GM13977 (cell line): ENCODE measurements at regions not wholly inside any gene's neighbourhood (a gene's known extent, or its start where the extent isn't known, plus 50 kb on each side); places are given as distances from the start of the nearest gene placed in this dataset.

Source experiments
- DNase-seq: peaks from one replicate; pipeline ENCODE4 v3.0.0; 2012; ENCODE audit warnings: low spot score
- in situ Hi-C: fragments of 300-500 bp; cut with MboI; formaldehyde crosslinking; loops from one replicate; pipeline ENCODE4 v1.12.0; 2022; ENCODE audit warnings: low sequenced_read_pairs, low pct_unique_long_range_greater_than_20kb, mixed read lengths, inconsistent platforms; ENCODE audit not compliant: unreplicated experiment
- TF ChIP-seq, protein P1 (sequence below): IDR thresholded peaks from 2 replicates; pipeline ENCODE4 v1.5.1; 2012; ENCODE audit warnings: mild to moderate bottlenecking, control low read depth; ENCODE audit not compliant: insufficient read depth; ENCODE audit errors: extremely low read depth, missing control alignments

GRCh38 chr15:36498916-36499315 lies 80.5 kb upstream of the CDIN1 start:
- TF ChIP-seq, protein P1, sequence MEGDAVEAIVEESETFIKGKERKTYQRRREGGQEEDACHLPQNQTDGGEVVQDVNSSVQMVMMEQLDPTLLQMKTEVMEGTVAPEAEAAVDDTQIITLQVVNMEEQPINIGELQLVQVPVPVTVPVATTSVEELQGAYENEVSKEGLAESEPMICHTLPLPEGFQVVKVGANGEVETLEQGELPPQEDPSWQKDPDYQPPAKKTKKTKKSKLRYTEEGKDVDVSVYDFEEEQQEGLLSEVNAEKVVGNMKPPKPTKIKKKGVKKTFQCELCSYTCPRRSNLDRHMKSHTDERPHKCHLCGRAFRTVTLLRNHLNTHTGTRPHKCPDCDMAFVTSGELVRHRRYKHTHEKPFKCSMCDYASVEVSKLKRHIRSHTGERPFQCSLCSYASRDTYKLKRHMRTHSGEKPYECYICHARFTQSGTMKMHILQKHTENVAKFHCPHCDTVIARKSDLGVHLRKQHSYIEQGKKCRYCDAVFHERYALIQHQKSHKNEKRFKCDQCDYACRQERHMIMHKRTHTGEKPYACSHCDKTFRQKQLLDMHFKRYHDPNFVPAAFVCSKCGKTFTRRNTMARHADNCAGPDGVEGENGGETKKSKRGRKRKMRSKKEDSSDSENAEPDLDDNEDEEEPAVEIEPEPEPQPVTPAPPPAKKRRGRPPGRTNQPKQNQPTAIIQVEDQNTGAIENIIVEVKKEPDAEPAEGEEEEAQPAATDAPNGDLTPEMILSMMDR, result no peak
- no peak for DNase-seq
- in situ Hi-C loops, result no loop called here

- DNase-seq, result no peak
Observed at GRCh38 chr15:36499412-36500389, 79.7 kb upstream of the CDIN1 start.

GRCh38 chr15:36501063-36501678 lies 78.3 kb upstream of the CDIN1 start:
- TF ChIP-seq, protein P1, result peak; percentile 73
- DNase-seq, result peak; percentile 42
- in situ Hi-C loops, result loop anchor here (10.0 to 25.0 kb wide), 2 partner anchors 604 to 1386 kb away; partner anchors contain the start of gene MEIS2

More at GRCh38 chr15:36499412-36500389, 79.7 kb upstream of the CDIN1 start:
- TF ChIP-seq, protein P1, result no peak
- in situ Hi-C loops, result loop anchor here (10.0 to 25.0 kb wide), 2 partner anchors 605 to 1388 kb away; partner anchors contain the start of gene MEIS2

GRCh38 chr15:36502509-36502908 lies 76.9 kb upstream of the CDIN1 start:
- DNase-seq, result no peak
- in situ Hi-C loops, result loop anchor here (10.0 to 25.0 kb wide), 2 partner anchors 602 to 1385 kb away; partner anchors contain the start of gene MEIS2
- TF ChIP-seq, protein P1, result no peak

DNA sequence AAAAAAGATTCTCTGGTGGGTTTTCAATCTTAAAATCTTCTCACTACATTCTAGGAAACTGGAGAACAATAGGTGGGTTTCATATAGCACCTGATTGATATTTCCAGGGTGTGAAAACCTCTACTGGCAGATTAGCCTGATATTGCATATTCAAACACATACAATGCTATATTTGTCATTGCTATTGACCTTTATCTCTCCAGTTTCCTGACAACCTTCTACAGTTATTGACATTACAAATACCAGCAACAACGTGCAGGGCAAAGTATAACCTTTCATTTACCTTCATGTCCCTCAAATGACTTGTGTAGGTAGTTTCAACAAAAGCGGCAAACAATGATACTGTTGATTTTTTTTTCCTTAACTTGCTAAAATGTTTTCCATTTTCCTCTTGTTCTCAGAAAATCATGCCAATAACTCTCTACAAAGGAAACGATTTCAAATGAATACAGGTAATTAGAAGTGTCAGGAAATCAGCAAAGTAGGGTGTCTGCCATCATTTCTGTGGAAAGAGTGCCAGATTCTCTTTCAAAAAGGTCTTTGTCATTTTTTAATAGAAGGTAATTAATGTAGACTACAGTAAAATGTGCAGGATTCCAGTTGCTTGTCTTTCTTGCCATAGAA lies 72.6 kb upstream of the CDIN1 start:
- DNase-seq, result no peak
- TF ChIP-seq, protein P1, result no peak
- in situ Hi-C loops, result loop anchor here (10.0 to 25.0 kb wide), 2 partner anchors 598 to 1380 kb away; partner anchors contain the start of gene MEIS2

DNA sequence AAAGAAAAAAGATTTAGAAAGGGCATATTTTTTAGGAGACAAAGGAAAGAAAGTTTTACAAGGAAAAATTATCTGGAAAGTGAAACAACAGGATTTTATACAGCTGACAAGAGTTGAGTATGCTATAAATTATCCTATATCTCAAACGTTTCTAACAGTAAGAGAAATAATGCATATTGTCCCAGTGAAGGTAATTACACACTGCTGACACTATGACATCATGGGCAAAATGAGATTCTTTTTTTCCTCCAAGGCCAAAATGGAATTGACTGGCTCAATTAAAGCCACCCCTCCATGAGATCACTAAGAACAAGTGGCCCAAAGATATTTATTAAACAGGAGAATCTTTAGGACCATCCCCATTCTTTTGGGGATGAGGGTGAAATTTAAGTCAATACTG lies 72.0 kb upstream of the CDIN1 start:
- DNase-seq, result no peak
- in situ Hi-C loops, result loop anchor here (10.0 to 25.0 kb wide), 2 partner anchors 597 to 1380 kb away; partner anchors contain the start of gene MEIS2
- TF ChIP-seq, protein P1, result no peak
